Loucy (cell line): ENCODE measurements at regions not wholly inside any gene's neighbourhood (a gene's known extent, or its start where the extent isn't known, plus 50 kb on each side); places are given as distances from the start of the nearest gene placed in this dataset.

ENCODE experiments used
- H2AFZ ChIP-seq: fragments of 200-600 bp; sonication (generic); 2 replicates; pipeline ENCODE4 v1.6.0; 2016; ENCODE audit warnings: antibody characterized with exemption, mild to moderate bottlenecking, low read length, moderate library complexity
- H3F3A ChIP-seq: fragments of 200-600 bp; 2 replicates; pipeline ENCODE4 v1.6.0; 2016; ENCODE audit warnings: antibody characterized with exemption, low read depth, mild to moderate bottlenecking
- H3K27me3 ChIP-seq: fragments of 200-600 bp; sonication (generic); 2 replicates; pipeline ENCODE4 v1.6.1; 2014; ENCODE audit warnings: low read length, mild to moderate bottlenecking; ENCODE audit not compliant: insufficient read depth, poor library complexity, severe bottlenecking
- H3K36me3 ChIP-seq: fragments of 200-600 bp; sonication (generic); 2 replicates; pipeline ENCODE4 v1.6.1; 2016; ENCODE audit warnings: low read length; ENCODE audit not compliant: insufficient read depth
- H3K4me1 ChIP-seq: fragments of 200-600 bp; sonication (generic); 2 replicates; pipeline ENCODE4 v1.5.1; 2014; ENCODE audit warnings: low read length, mild to moderate bottlenecking; ENCODE audit not compliant: insufficient read depth, poor library complexity, severe bottlenecking
- H3K4me2 ChIP-seq: fragments of 200-600 bp; sonication (generic); 2 replicates; pipeline ENCODE4 v1.6.0; 2014; ENCODE audit warnings: antibody characterized with exemption, low read length, low read depth, mild to moderate bottlenecking; ENCODE audit not compliant: poor library complexity, severe bottlenecking
- H3K4me3 ChIP-seq: fragments of 200-600 bp; sonication (generic); 2 replicates; pipeline ENCODE4 v1.5.1; 2014; ENCODE audit warnings: low read length, mild to moderate bottlenecking, mixed read lengths; ENCODE audit not compliant: poor library complexity, severe bottlenecking
- H3K79me2 ChIP-seq: fragments of 200-600 bp; sonication (generic); 2 replicates; pipeline ENCODE4 v1.6.1; 2014; ENCODE audit warnings: low read length; ENCODE audit not compliant: insufficient read depth
- H3K9ac ChIP-seq: fragments of 200-600 bp; sonication (generic); 2 replicates; pipeline ENCODE4 v1.6.0; 2014; ENCODE audit warnings: mild to moderate bottlenecking, low read depth, low read length, moderate library complexity; ENCODE audit not compliant: poor library complexity, severe bottlenecking
- H3K9me2 ChIP-seq: fragments of 200-600 bp; sonication (generic); replicated peaks from 2 replicates; pipeline ENCODE4 v1.6.1; 2016; ENCODE audit warnings: low read depth, low read length, mixed read lengths
- H3K9me3 ChIP-seq: fragments of 200-600 bp; sonication (generic); 2 replicates; pipeline ENCODE4 v1.6.1; 2014; ENCODE audit warnings: mild to moderate bottlenecking, antibody characterized with exemption, low read length, low read depth; ENCODE audit not compliant: insufficient read depth
- H4K20me1 ChIP-seq: fragments of 200-600 bp; sonication (generic); 2 replicates; pipeline ENCODE4 v1.6.0; 2014; ENCODE audit warnings: antibody characterized with exemption, low read length, mild to moderate bottlenecking; ENCODE audit not compliant: insufficient read depth, poor library complexity, severe bottlenecking
- CTCF ChIP-seq: fragments of 200-600 bp; sonication (generic); conservative IDR thresholded peaks from 2 replicates; pipeline ENCODE4 v1.5.1; 2014; ENCODE audit warnings: mild to moderate bottlenecking, antibody characterized with exemption, low read length
- EZH2phosphoT487 ChIP-seq: fragments of 200-600 bp; IDR thresholded peaks from 2 replicates; pipeline ENCODE4 v1.6.1; 2018; ENCODE audit warnings: antibody characterized with exemption, mild to moderate bottlenecking, moderate library complexity, borderline replicate concordance

- TF ChIP-seq CTCF: no peak
- no peak for TF ChIP-seq EZH2phosphoT487
- H4K20me1 ChIP-seq: no peaks in the 10 kb centered on the region
- no peak overlapping the region for H3K4me3 ChIP-seq
- no peaks in the 10 kb centered on the region for H3K79me2 ChIP-seq
- no peaks in the 10 kb centered on the region for H3K36me3 ChIP-seq
- H3F3A ChIP-seq: no peaks in the 10 kb centered on the region
- H3K4me2 ChIP-seq: no peak overlapping the region
- H3K27me3 ChIP-seq: no peaks in the 10 kb centered on the region
- H3K9ac ChIP-seq: no peak overlapping the region
- no peak overlapping the region for H2AFZ ChIP-seq
- H3K4me1 ChIP-seq: no peaks in the 10 kb centered on the region
- no peaks in the 10 kb centered on the region for H3K9me3 ChIP-seq
- no peaks in the 10 kb centered on the region for H3K9me2 ChIP-seq
Measured at GRCh38 chr3:22962244-22962643, 240.9 kb upstream of the UBE2E2 start.

GRCh38 chr3:22966349-22966748, 236.8 kb upstream of the UBE2E2 start:
- TF ChIP-seq CTCF (no peak), EZH2phosphoT487 (no peak)
- peaks cover 4% of the 10 kb centered on the region for H3K4me1 ChIP-seq
- H3K4me3 ChIP-seq: no peak overlapping the region
- H3K79me2 ChIP-seq: no peaks in the 10 kb centered on the region
- no peaks in the 10 kb centered on the region for H3K9me2 ChIP-seq
- no peak overlapping the region for H2AFZ ChIP-seq
- H3F3A ChIP-seq: no peaks in the 10 kb centered on the region
- no peaks in the 10 kb centered on the region for H3K36me3 ChIP-seq
- no peaks in the 10 kb centered on the region for H3K27me3 ChIP-seq
- H4K20me1 ChIP-seq: no peaks in the 10 kb centered on the region
- no peak overlapping the region for H3K9ac ChIP-seq
- no peak overlapping the region for H3K4me2 ChIP-seq
- H3K9me3 ChIP-seq: no peaks in the 10 kb centered on the region

GRCh38 chr3:22969276-22969675, 233.9 kb upstream of the UBE2E2 start:
- no peak overlapping the region for H2AFZ ChIP-seq
- no peaks in the 10 kb centered on the region for H4K20me1 ChIP-seq
- no peaks in the 10 kb centered on the region for H3F3A ChIP-seq
- no peak overlapping the region for H3K4me3 ChIP-seq
- no peaks in the 10 kb centered on the region for H3K9me2 ChIP-seq
- H3K9ac ChIP-seq: no peak overlapping the region
- peaks cover 9% of the 10 kb centered on the region for H3K4me1 ChIP-seq
- no peaks in the 10 kb centered on the region for H3K36me3 ChIP-seq
- TF ChIP-seq CTCF (no peak), EZH2phosphoT487 (no peak)
- H3K79me2 ChIP-seq: no peaks in the 10 kb centered on the region
- no peak overlapping the region for H3K4me2 ChIP-seq
- H3K9me3 ChIP-seq: no peaks in the 10 kb centered on the region
- no peaks in the 10 kb centered on the region for H3K27me3 ChIP-seq
